ENCODE measurements at regions not wholly inside any gene's neighbourhood (a gene's known extent, or its start where the extent isn't known, plus 50 kb on each side); places are given as distances from the start of the nearest gene placed in this dataset.

DNA sequence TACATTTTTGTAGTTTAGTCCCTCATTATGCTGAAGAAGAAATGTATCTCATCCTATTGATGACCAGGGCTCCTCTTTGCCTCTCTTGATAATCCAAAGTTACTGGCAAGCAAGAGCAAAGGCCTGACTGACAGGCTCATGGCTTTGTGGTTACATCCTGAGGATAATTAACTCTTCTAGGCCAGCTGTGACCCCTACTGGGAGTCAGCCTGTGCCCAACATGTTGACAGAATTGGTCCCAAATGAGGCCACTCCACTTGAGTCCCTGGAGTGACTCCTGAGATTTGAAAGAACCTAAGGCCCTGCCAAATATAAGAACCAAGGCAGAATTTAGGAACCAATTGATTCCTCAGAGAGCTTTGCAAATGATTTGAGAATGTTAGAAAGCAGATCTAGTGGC, 973.8 kb upstream of the CELF4 start:
- Histone ChIP-seq H3K27me3 (ENCODE audit: control insufficient read depth in 2 of 2, insufficient read depth in 1 of 2, low read length in 1 of 2) (no peaks in the 10 kb centered on the region), H3K4me3 (ENCODE audit: low read length in 2 of 2) (no peak overlapping the region), H3K9me3 (ENCODE audit: control insufficient read depth in 2 of 2, insufficient read depth in 1 of 2, low read length in 1 of 2) (no peaks in the 10 kb centered on the region), H3K36me3 (ENCODE audit: control insufficient read depth in 2 of 2, insufficient read depth in 2 of 2, low read length in 1 of 2) (no peaks in the 10 kb centered on the region), H3K4me1 (ENCODE audit: control insufficient read depth in 2 of 2, insufficient read depth in 2 of 2, low read length in 2 of 2) (no peaks in the 10 kb centered on the region), H3K27ac (ENCODE audit: low read depth in 1 of 2, low read length in 1 of 2) (no peak overlapping the region)
- DNase-seq (ENCODE audit: low read depth in 6 of 9, low spot score in 9 of 9) = no peak

DNA sequence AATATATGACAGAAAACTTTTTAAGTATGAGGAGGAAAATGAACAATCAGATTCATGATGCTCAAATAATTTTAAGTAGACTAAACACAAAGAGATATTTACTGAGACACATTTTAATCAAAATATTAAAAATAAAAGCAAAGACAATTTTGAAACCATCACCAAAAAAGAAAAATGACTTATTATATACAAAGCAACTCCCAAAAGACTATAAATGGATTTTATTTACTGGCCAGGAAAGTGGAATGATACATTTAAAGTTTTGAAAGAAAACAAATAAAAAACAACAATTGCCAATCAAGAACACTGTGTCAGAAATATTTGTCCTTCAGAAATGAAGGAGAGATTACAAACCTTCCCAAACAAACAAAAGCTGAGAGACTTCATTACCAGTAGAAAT, 968.5 kb upstream of the CELF4 start:
- DNase-seq (ENCODE audit: low read depth in 6 of 9, low spot score in 9 of 9) = no peak
- Histone ChIP-seq H3K36me3 (ENCODE audit: control insufficient read depth in 2 of 2, insufficient read depth in 2 of 2, low read length in 1 of 2) (no peaks in the 10 kb centered on the region), H3K27me3 (ENCODE audit: control insufficient read depth in 2 of 2, insufficient read depth in 1 of 2, low read length in 1 of 2) (no peaks in the 10 kb centered on the region), H3K9me3 (ENCODE audit: control insufficient read depth in 2 of 2, insufficient read depth in 1 of 2, low read length in 1 of 2) (peaks cover 0 to 6% of the 10 kb centered on the region in 2 donors), H3K27ac (ENCODE audit: low read depth in 1 of 2, low read length in 1 of 2) (no peak overlapping the region), H3K4me1 (ENCODE audit: control insufficient read depth in 2 of 2, insufficient read depth in 2 of 2, low read length in 2 of 2) (no peaks in the 10 kb centered on the region), H3K4me3 (ENCODE audit: low read length in 2 of 2) (no peak overlapping the region)

DNA sequence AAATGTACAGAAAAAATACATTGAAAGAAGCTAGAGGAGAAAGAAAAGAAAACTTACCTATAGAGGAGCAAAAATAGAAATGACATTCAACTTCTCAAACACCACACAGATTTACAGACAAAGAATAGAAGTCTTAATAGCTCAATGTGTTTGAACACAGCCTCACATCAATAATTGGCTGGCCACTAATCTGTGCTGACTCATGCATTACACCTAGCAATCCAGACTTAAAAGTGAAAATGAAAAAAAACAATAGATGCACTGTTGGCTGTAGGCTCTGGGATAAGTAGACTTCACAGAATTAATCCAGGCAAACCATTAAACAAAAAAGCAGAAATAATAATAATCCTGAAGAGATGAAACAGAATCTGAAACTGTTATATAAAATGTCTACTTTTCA, 961.3 kb upstream of the CELF4 start:
- H3K4me1 ChIP-seq (ENCODE audit: control insufficient read depth in 2 of 2, insufficient read depth in 2 of 2, low read length in 2 of 2) = no peaks in the 10 kb centered on the region
- H3K27ac ChIP-seq (ENCODE audit: low read depth in 1 of 2, low read length in 1 of 2) = no peak overlapping the region
- no peak overlapping the region for H3K4me3 ChIP-seq (ENCODE audit: low read length in 2 of 2)
- no peaks in the 10 kb centered on the region for H3K9me3 ChIP-seq (ENCODE audit: control insufficient read depth in 2 of 2, insufficient read depth in 1 of 2, low read length in 1 of 2)
- H3K27me3 ChIP-seq (ENCODE audit: control insufficient read depth in 2 of 2, insufficient read depth in 1 of 2, low read length in 1 of 2) = no peaks in the 10 kb centered on the region
- H3K36me3 ChIP-seq (ENCODE audit: control insufficient read depth in 2 of 2, insufficient read depth in 2 of 2, low read length in 1 of 2) = no peaks in the 10 kb centered on the region
- DNase-seq (ENCODE audit: low read depth in 6 of 9, low spot score in 9 of 9) = no peak

DNA sequence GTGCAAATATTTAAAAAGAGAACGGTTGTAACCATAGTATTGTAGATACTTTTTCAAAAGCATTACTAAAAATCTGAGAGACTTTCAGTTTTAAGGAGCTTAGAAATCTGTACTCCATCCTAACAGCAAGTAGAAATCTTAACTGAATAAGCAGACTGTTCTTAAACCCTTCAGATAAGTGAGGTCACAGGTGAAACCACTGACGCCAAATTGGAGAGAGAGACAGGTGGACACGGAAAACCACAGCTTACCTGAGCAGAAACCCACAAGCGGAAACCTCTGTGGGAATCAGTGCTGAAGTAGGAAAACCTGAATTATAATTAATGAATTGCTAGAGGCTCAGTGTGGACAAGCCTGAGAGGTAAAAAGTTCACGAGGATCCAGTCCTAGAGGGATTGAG, 959.4 kb upstream of the CELF4 start:
- H3K36me3 ChIP-seq (ENCODE audit: control insufficient read depth in 2 of 2, insufficient read depth in 2 of 2, low read length in 1 of 2) = no peaks in the 10 kb centered on the region
- H3K27me3 ChIP-seq (ENCODE audit: control insufficient read depth in 2 of 2, insufficient read depth in 1 of 2, low read length in 1 of 2) = no peaks in the 10 kb centered on the region
- no peaks in the 10 kb centered on the region for H3K4me1 ChIP-seq (ENCODE audit: control insufficient read depth in 2 of 2, insufficient read depth in 2 of 2, low read length in 2 of 2)
- no peak overlapping the region for H3K27ac ChIP-seq (ENCODE audit: low read depth in 1 of 2, low read length in 1 of 2)
- H3K4me3 ChIP-seq (ENCODE audit: low read length in 2 of 2) = no peak overlapping the region
- no peaks in the 10 kb centered on the region for H3K9me3 ChIP-seq (ENCODE audit: control insufficient read depth in 2 of 2, insufficient read depth in 1 of 2, low read length in 1 of 2)
- 54% methylated on average over 5 of the region's 5 CpGs for WGBS
- no peak for DNase-seq (ENCODE audit: low read depth in 6 of 9, low spot score in 9 of 9)

DNA sequence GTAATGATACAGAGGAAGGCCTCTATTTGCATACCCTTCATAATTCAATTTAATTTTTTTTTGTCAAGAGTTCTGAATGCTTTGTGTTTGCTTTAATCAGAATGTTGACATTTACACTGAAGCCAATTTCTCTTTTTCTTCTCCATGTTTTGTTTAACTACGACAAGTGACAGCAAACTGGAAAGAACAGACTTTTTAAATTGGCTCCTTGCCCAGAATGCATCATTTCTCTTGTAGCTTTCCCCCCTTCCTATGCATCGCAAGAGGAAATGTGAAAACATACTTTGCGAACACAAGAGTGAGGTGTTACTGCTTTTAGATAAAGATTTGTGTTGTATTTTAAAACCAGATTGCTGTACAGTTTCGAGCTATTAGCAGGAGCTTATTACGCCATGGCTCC, 955.2 kb upstream of the CELF4 start:
- Histone ChIP-seq H3K27me3 (ENCODE audit: control insufficient read depth in 2 of 2, insufficient read depth in 1 of 2, low read length in 1 of 2) (no peaks in the 10 kb centered on the region), H3K4me3 (ENCODE audit: low read length in 2 of 2) (no peak overlapping the region), H3K4me1 (ENCODE audit: control insufficient read depth in 2 of 2, insufficient read depth in 2 of 2, low read length in 2 of 2) (no peaks in the 10 kb centered on the region), H3K27ac (ENCODE audit: low read depth in 1 of 2, low read length in 1 of 2) (no peak overlapping the region), H3K9me3 (ENCODE audit: control insufficient read depth in 2 of 2, insufficient read depth in 1 of 2, low read length in 1 of 2) (no peaks in the 10 kb centered on the region), H3K36me3 (ENCODE audit: control insufficient read depth in 2 of 2, insufficient read depth in 2 of 2, low read length in 1 of 2) (no peaks in the 10 kb centered on the region)
- WGBS = 77% methylated on average over 5 of the region's 5 CpGs
- DNase-seq (ENCODE audit: low read depth in 6 of 9, low spot score in 9 of 9) = peak in 1 of 9 donors; percentile 8

DNA sequence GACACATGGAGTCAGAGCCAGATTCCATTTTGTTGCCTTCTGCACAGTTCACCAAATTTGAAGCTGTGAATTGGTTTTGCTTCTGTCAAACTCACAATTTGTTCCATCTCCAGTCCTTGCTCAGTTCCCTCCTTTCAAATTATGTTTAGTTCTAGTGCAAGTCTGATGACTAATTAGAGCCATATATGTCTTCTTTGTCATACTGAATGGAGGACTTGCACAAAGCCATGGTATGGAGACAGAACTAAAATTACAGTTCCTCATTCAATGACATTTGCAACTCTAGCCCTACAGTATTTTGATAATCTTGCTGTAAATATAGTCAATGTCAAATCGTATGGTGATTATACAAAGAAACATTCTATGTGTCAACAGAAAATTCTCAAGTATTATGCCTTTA, 936.9 kb upstream of the CELF4 start:
- WGBS = 99% methylated on average over 1 of the region's 1 CpG
- Histone ChIP-seq H3K36me3 (ENCODE audit: control insufficient read depth in 2 of 2, insufficient read depth in 2 of 2, low read length in 1 of 2) (no peaks in the 10 kb centered on the region), H3K4me3 (ENCODE audit: low read length in 2 of 2) (no peak overlapping the region), H3K4me1 (ENCODE audit: control insufficient read depth in 2 of 2, insufficient read depth in 2 of 2, low read length in 2 of 2) (no peaks in the 10 kb centered on the region), H3K9me3 (ENCODE audit: control insufficient read depth in 2 of 2, insufficient read depth in 1 of 2, low read length in 1 of 2) (no peaks in the 10 kb centered on the region), H3K27ac (ENCODE audit: low read depth in 1 of 2, low read length in 1 of 2) (no peak overlapping the region), H3K27me3 (ENCODE audit: control insufficient read depth in 2 of 2, insufficient read depth in 1 of 2, low read length in 1 of 2) (no peaks in the 10 kb centered on the region)
- no peak for DNase-seq (ENCODE audit: low read depth in 6 of 9, low spot score in 9 of 9)

DNA sequence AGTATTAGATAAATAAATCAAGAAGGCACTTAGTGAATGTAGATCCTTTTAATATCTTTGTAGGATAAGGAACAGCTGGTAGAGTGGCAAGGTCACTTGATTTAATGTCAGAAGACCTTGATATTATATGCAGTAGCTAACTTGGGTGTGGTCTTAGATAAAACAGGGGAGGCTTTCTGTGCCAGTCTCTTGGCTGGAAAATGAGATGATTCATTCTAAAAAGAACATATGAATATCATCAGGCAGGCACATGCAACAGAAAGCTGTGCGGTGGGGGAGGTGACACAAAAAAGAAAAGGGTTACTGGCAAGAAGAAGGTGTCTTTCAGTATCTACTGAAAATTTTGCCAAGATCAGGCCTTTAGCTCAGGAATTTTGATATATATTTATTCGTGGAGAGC, 931.7 kb upstream of the CELF4 start:
- Histone ChIP-seq H3K4me1 (ENCODE audit: control insufficient read depth in 2 of 2, insufficient read depth in 2 of 2, low read length in 2 of 2) (no peaks in the 10 kb centered on the region), H3K9me3 (ENCODE audit: control insufficient read depth in 2 of 2, insufficient read depth in 1 of 2, low read length in 1 of 2) (no peaks in the 10 kb centered on the region), H3K36me3 (ENCODE audit: control insufficient read depth in 2 of 2, insufficient read depth in 2 of 2, low read length in 1 of 2) (no peaks in the 10 kb centered on the region), H3K27me3 (ENCODE audit: control insufficient read depth in 2 of 2, insufficient read depth in 1 of 2, low read length in 1 of 2) (no peaks in the 10 kb centered on the region), H3K27ac (ENCODE audit: low read depth in 1 of 2, low read length in 1 of 2) (no peak overlapping the region), H3K4me3 (ENCODE audit: low read length in 2 of 2) (no peak overlapping the region)
- WGBS = 95% methylated on average over 2 of the region's 2 CpGs
- no peak for DNase-seq (ENCODE audit: low read depth in 6 of 9, low spot score in 9 of 9)

DNA sequence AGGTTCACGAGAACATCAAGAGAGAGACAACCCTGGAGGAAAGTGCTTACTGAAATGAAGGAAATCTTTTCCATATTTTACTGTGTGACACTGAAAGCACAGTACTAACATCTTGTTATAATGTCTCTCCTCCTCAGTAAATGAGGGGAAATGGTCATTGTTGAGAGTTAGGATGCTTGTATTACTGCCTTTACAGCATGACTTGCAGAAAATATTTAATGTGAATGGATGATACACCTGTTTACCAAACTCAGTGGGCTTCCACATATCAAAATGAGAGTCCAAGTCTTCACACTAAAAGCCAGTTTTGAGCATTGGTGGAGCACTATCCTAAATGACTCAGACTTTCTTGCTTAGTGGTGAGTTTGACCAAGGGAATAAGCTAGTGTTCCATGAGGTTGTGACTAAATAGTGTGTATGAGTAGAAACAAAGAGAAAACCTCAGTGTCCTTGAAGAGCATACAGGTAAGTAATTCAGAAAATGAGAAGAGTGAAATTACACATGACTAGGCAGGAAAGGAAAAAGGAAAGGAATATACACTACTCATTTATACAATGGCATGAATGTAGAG, 930.7 kb upstream of the CELF4 start:
- Histone ChIP-seq H3K36me3 (ENCODE audit: control insufficient read depth in 2 of 2, insufficient read depth in 2 of 2, low read length in 1 of 2) (no peaks in the 10 kb centered on the region), H3K9me3 (ENCODE audit: control insufficient read depth in 2 of 2, insufficient read depth in 1 of 2, low read length in 1 of 2) (no peaks in the 10 kb centered on the region), H3K4me3 (ENCODE audit: low read length in 2 of 2) (no peak overlapping the region), H3K27me3 (ENCODE audit: control insufficient read depth in 2 of 2, insufficient read depth in 1 of 2, low read length in 1 of 2) (no peaks in the 10 kb centered on the region), H3K4me1 (ENCODE audit: control insufficient read depth in 2 of 2, insufficient read depth in 2 of 2, low read length in 2 of 2) (no peaks in the 10 kb centered on the region), H3K27ac (ENCODE audit: low read depth in 1 of 2, low read length in 1 of 2) (no peak overlapping the region)
- no peak for DNase-seq (ENCODE audit: low read depth in 6 of 9, low spot score in 9 of 9)
- 100% methylated on average over 1 of the region's 1 CpG for WGBS

DNA sequence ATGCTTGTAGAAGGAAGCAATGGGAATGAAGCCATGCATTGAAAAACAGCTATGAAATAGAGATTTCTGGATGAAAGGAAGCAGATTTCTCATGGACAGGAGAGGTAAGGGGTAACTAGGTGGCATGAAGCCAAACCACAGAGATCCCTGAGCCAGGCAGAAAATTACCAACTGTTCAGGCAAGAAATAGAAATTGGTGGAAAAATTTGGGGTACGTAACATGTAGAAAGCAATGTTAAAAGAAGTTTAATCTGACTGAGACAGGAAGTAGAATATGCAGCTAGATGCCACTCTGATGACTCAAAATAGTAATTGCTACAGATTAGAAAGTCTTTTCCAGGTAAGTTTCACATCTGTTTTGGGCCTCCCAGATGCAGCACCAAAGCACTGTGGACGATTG, 928.5 kb upstream of the CELF4 start:
- Histone ChIP-seq H3K27me3 (ENCODE audit: control insufficient read depth in 2 of 2, insufficient read depth in 1 of 2, low read length in 1 of 2) (no peaks in the 10 kb centered on the region), H3K4me3 (ENCODE audit: low read length in 2 of 2) (no peak overlapping the region), H3K9me3 (ENCODE audit: control insufficient read depth in 2 of 2, insufficient read depth in 1 of 2, low read length in 1 of 2) (no peaks in the 10 kb centered on the region), H3K4me1 (ENCODE audit: control insufficient read depth in 2 of 2, insufficient read depth in 2 of 2, low read length in 2 of 2) (no peaks in the 10 kb centered on the region), H3K36me3 (ENCODE audit: control insufficient read depth in 2 of 2, insufficient read depth in 2 of 2, low read length in 1 of 2) (no peaks in the 10 kb centered on the region), H3K27ac (ENCODE audit: low read depth in 1 of 2, low read length in 1 of 2) (no peak overlapping the region)
- 4% methylated on average over 2 of the region's 2 CpGs for WGBS
- no peak for DNase-seq (ENCODE audit: low read depth in 6 of 9, low spot score in 9 of 9)

DNA sequence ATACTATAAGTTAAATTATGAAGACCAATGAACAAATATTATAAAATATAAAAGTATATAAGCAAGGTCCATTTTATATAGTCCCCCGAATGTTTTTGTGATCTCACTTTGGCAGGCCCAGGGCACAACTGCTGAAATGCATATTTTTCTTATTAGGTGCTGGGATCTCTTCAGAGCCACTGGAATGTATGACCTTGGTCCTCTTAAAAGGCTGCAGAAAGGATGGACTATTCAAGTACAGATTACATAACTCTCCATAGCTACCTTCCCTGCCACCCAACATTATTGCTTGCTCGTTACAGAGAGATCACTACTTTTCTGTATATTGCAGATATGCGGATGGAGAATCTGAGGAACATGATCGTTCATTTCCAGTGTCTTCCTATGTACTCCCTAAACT, 925.6 kb upstream of the CELF4 start:
- H3K4me1 ChIP-seq (ENCODE audit: control insufficient read depth in 2 of 2, insufficient read depth in 2 of 2, low read length in 2 of 2) = no peaks in the 10 kb centered on the region
- H3K27ac ChIP-seq (ENCODE audit: low read depth in 1 of 2, low read length in 1 of 2) = no peak overlapping the region
- 95% methylated on average over 4 of the region's 4 CpGs for WGBS
- no peaks in the 10 kb centered on the region for H3K27me3 ChIP-seq (ENCODE audit: control insufficient read depth in 2 of 2, insufficient read depth in 1 of 2, low read length in 1 of 2)
- no peak for DNase-seq (ENCODE audit: low read depth in 6 of 9, low spot score in 9 of 9)
- no peak overlapping the region for H3K4me3 ChIP-seq (ENCODE audit: low read length in 2 of 2)
- H3K9me3 ChIP-seq (ENCODE audit: control insufficient read depth in 2 of 2, insufficient read depth in 1 of 2, low read length in 1 of 2) = no peaks in the 10 kb centered on the region
- no peaks in the 10 kb centered on the region for H3K36me3 ChIP-seq (ENCODE audit: control insufficient read depth in 2 of 2, insufficient read depth in 2 of 2, low read length in 1 of 2)

All from thymus (tissue), 11 donors.